ENCODE measurements at regions not wholly inside any gene's neighbourhood (a gene's known extent, or its start where the extent isn't known, plus 50 kb on each side); places are given as distances from the start of the nearest gene placed in this dataset.

DNA sequence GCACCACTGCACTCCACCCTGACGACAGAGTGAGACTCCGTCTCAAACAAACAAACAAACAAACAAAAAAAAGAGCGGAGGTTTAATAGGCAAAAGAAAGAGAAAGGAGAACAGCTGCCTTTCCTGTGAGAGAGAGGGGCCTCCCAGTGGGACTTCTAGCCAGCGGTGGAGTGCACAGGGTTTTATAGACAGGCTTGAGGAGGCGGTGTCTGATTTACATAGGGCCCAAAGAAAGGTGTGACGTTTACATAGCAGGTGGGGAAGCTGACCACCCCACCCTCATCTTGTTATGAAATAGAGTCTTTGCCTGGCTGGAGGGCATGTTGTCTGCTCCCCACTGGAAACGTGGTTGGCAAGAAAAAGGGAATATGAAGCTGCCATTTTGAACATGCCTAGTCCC is 106.0 kb upstream of the CSNK1A1L start:
- in situ Hi-C loops (cut with MboI) (no loop called here), intact Hi-C loops (cut with micrococcal nuclease) (no loop called here)
- FAIRE-seq: no peak
- ChIA-PET CTCF (ENCODE audit: low intra/inter-chr PET ratio) (no interaction called here), POLR2A (interaction anchor here (0.6 kb wide), 2 partner anchors 10 to 370 kb away, joined by 3 read pairs; no protein-coding TSS in a partner anchor)
- no TSS peak for BruUV-seq (replicated peaks)
- no peak overlapping the region for H2AFZ ChIP-seq (ENCODE audit: low read depth, low read length)
- H3K36me3 ChIP-seq (ENCODE audit: control insufficient read depth, insufficient read depth, low read length): no peaks in the 10 kb centered on the region
- H3K27me3 ChIP-seq (ENCODE audit: control insufficient read depth in 2 of 2, insufficient read depth in 2 of 2, low read length in 2 of 2): no peaks in the 10 kb centered on the region
- H3K27ac ChIP-seq (ENCODE audit: extremely low read depth, low read depth, low read length): no peak overlapping the region
- no peak overlapping the region for H3K9ac ChIP-seq (ENCODE audit: insufficient read depth in 1 of 2, low read depth in 2 of 2, low read length in 2 of 2)
- no peak for TF ChIP-seq U2AF2 (optimal IDR thresholded peaks at IDR 0.05; ENCODE audit: low read depth, low read length)
- DNase-seq (ENCODE audit: extremely low read depth in 1 of 4, low spot score in 3 of 4): no peak
- no peak overlapping the region for H3K4me3 ChIP-seq
- no peaks in the 10 kb centered on the region for H3K9me1 ChIP-seq (ENCODE audit: control insufficient read depth, insufficient read depth, low read length)
- no peaks in the 10 kb centered on the region for H3K79me2 ChIP-seq (ENCODE audit: control insufficient read depth, insufficient read depth, low read length)
- H4K20me1 ChIP-seq (replicated peaks; ENCODE audit: control insufficient read depth, insufficient read depth, low read length): no peaks in the 10 kb centered on the region
- H3K4me2 ChIP-seq (ENCODE audit: insufficient read depth, low read length): no peak overlapping the region
- H3K9me3 ChIP-seq (replicated peaks; ENCODE audit: control insufficient read depth, insufficient read depth, low read depth, low read length): no peaks in the 10 kb centered on the region
- 0% methylated on average over 6 of the region's 7 CpGs for WGBS (ENCODE audit: insufficient coverage, low coverage, missing lambda C conversion rate)
- ATAC-seq: no peak
- no peaks in the 10 kb centered on the region for H3K4me1 ChIP-seq (replicated peaks in 1 of 2; ENCODE audit: control insufficient read depth in 2 of 2, insufficient read depth in 2 of 2, low read length in 2 of 2)

- no TSS peak for BruUV-seq (replicated peaks)
- TF ChIP-seq MAFG (tag; conservative IDR thresholded peaks at IDR 0.05): no peak
- no peak for TF ChIP-seq EHMT2 (IDR thresholded peaks at IDR 0.05)
- no peak for TF ChIP-seq MXD1 (CRISPR knock-in tag; IDR thresholded peaks at IDR 0.05; ENCODE audit: borderline replicate concordance, poor library complexity, severe bottlenecking)
- TF ChIP-seq ESRRB (CRISPR knock-in tag; IDR thresholded peaks at IDR 0.05; ENCODE audit: borderline replicate concordance): no peak
- TF ChIP-seq CCAR2 (IDR thresholded peaks at IDR 0.05; ENCODE audit: low read depth, low read length): no peak
- no peak for TF ChIP-seq TAF1 (IDR thresholded peaks at IDR 0.05; ENCODE audit: control insufficient read depth, extremely low read depth, insufficient read depth, low read length, severe bottlenecking)
- TF ChIP-seq HDAC6 (IDR thresholded peaks at IDR 0.05; ENCODE audit: low read depth, low read length): no peak
- no peak for TF ChIP-seq L3MBTL2 (IDR thresholded peaks at IDR 0.05)
- no peak for TF ChIP-seq FOXA1 (IDR thresholded peaks at IDR 0.05; ENCODE audit: borderline replicate concordance)
- no peak for TF ChIP-seq STAT5B (CRISPR knock-in tag; IDR thresholded peaks at IDR 0.05)
Observed at GRCh38 chr13:37209621-37210580, 104.4 kb upstream of the CSNK1A1L start.

More at GRCh38 chr13:37209621-37210580, 104.4 kb upstream of the CSNK1A1L start:
- H3K4me3 ChIP-seq: no peak overlapping the region
- DNase-seq (ENCODE audit: extremely low read depth in 1 of 4, low spot score in 3 of 4) (no peak), FAIRE-seq (no peak), ATAC-seq (no peak)
- ChIA-PET CTCF (ENCODE audit: low intra/inter-chr PET ratio) (no interaction called here), POLR2A (interaction anchor here (0.5 kb wide), 1 partner anchor 1003 kb away, joined by 3 read pairs; no protein-coding TSS in a partner anchor)
- no peak overlapping the region for H3K4me2 ChIP-seq (ENCODE audit: insufficient read depth, low read length)
- H3K79me2 ChIP-seq (ENCODE audit: control insufficient read depth, insufficient read depth, low read length): no peaks in the 10 kb centered on the region
- 0% methylated on average over 4 of the region's 4 CpGs for WGBS (ENCODE audit: insufficient coverage, low coverage, missing lambda C conversion rate)
- no peak overlapping the region for H2AFZ ChIP-seq (ENCODE audit: low read depth, low read length)
- no peak overlapping the region for H3K27ac ChIP-seq (ENCODE audit: extremely low read depth, low read depth, low read length)
- no peaks in the 10 kb centered on the region for H3K36me3 ChIP-seq (ENCODE audit: control insufficient read depth, insufficient read depth, low read length)
- no peaks in the 10 kb centered on the region for H3K9me1 ChIP-seq (ENCODE audit: control insufficient read depth, insufficient read depth, low read length)
- H3K27me3 ChIP-seq (ENCODE audit: control insufficient read depth in 2 of 2, insufficient read depth in 2 of 2, low read length in 2 of 2): no peaks in the 10 kb centered on the region
- H3K4me1 ChIP-seq (replicated peaks in 1 of 2; ENCODE audit: control insufficient read depth in 2 of 2, insufficient read depth in 2 of 2, low read length in 2 of 2): no peaks in the 10 kb centered on the region
- H3K9ac ChIP-seq (ENCODE audit: insufficient read depth in 1 of 2, low read depth in 2 of 2, low read length in 2 of 2): no peak overlapping the region
- H3K9me3 ChIP-seq (replicated peaks; ENCODE audit: control insufficient read depth, insufficient read depth, low read depth, low read length): no peaks in the 10 kb centered on the region
- intact Hi-C loops (cut with micrococcal nuclease): no loop called here
- in situ Hi-C loops (cut with MboI): no loop called here
- H4K20me1 ChIP-seq (replicated peaks; ENCODE audit: control insufficient read depth, insufficient read depth, low read length): no peaks in the 10 kb centered on the region
